Peyer's patch (tissue), 4 donors: ENCODE measurements at regions not wholly inside any gene's neighbourhood (a gene's known extent, or its start where the extent isn't known, plus 50 kb on each side); places are given as distances from the start of the nearest gene placed in this dataset.

Source experiments
- POLR2A ChIP-seq, 2 donors: fragments of 450-650 bp; IDR thresholded peaks; one replicate each; pipeline ENCODE4 v1.5.1; 2017; ENCODE audit warnings: antibody characterized with exemption in 2 of 2, mild to moderate bottlenecking in 2 of 2, moderate library complexity in 2 of 2
- TF ChIP-seq, protein P1 (sequence below), 6 experiments: fragments of 450-650 bp in 4 of 6; fragments of 200-600 bp in 2 of 6; sonication (generic) in 1 of 6; IDR thresholded peaks; one replicate each; pipeline ENCODE4 v1.5.1; 2017 to 2019; ENCODE audit warnings: antibody characterized with exemption in 6 of 6, mild to moderate bottlenecking in 3 of 6, moderate library complexity in 1 of 6

DNA sequence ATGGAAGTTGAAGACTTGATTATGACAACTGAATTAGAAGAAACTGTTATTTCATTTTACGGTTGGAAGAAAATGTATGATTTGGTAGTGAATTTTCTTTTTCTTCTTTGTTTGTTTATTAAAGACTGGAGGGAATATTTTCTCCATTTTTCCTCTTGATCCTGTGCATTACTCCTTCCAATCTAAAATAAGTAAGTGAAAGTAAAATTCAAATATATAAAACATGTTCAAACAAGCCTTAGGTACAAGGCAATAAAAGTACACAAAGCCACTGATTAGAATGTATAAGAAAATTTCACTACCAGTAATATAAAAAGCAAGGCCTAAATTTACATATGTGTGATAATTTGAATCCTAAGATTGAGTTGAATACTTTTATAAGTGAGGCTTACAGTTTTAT lies 181.2 kb upstream of the MME start:
- TF ChIP-seq, protein P1, sequence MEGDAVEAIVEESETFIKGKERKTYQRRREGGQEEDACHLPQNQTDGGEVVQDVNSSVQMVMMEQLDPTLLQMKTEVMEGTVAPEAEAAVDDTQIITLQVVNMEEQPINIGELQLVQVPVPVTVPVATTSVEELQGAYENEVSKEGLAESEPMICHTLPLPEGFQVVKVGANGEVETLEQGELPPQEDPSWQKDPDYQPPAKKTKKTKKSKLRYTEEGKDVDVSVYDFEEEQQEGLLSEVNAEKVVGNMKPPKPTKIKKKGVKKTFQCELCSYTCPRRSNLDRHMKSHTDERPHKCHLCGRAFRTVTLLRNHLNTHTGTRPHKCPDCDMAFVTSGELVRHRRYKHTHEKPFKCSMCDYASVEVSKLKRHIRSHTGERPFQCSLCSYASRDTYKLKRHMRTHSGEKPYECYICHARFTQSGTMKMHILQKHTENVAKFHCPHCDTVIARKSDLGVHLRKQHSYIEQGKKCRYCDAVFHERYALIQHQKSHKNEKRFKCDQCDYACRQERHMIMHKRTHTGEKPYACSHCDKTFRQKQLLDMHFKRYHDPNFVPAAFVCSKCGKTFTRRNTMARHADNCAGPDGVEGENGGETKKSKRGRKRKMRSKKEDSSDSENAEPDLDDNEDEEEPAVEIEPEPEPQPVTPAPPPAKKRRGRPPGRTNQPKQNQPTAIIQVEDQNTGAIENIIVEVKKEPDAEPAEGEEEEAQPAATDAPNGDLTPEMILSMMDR (IDR thresholded peaks at IDR 0.05) = no peak
- TF ChIP-seq POLR2A (IDR thresholded peaks at IDR 0.05) = no peak
